CD14-positive monocyte (primary cell): ENCODE measurements at regions not wholly inside any gene's neighbourhood (a gene's known extent, or its start where the extent isn't known, plus 50 kb on each side); places are given as distances from the start of the nearest gene placed in this dataset.
A peak's percentile ranks its signal among the peaks of the same experiment; 100 is the strongest.

ENCODE experiments used
- DNase-seq, 3 donors: peaks; one replicate each; pipeline ENCODE4 v3.0.0-alpha.2; 2011 to 2022
- H2AFZ ChIP-seq: 2 replicates; pipeline ENCODE4 v1.6.0; 2012; ENCODE audit warnings: mild to moderate bottlenecking, low read depth, low read length, inconsistent platforms; ENCODE audit not compliant: insufficient read depth, poor library complexity, severe bottlenecking
- H3K27ac ChIP-seq, 2 donors: 1 replicate in 1 of 2; 2 replicates in 1 of 2; pipeline ENCODE4 v1.5.1; 2012 to 2013; ENCODE audit warnings: low read length in 2 of 2, control low read depth in 1 of 2, inconsistent platforms in 1 of 2, low read depth in 1 of 2, mild to moderate bottlenecking in 1 of 2
- H3K27me3 ChIP-seq, 2 donors: one replicate each; pipeline versions ENCODE4 v1.6.0 to v1.6.1; 2011 to 2013; ENCODE audit warnings: low read length in 2 of 2; ENCODE audit not compliant: control insufficient read depth in 2 of 2, insufficient read depth in 2 of 2
- H3K36me3 ChIP-seq, 2 donors: replicated peaks in 1 of 2; 1 replicate in 1 of 2; 2 replicates in 1 of 2; pipeline versions ENCODE4 v1.5.1 to v1.6.1; 2012 to 2013; ENCODE audit warnings: low read length in 2 of 2, control low read depth in 1 of 2, inconsistent platforms in 1 of 2, mild to moderate bottlenecking in 1 of 2; ENCODE audit not compliant: insufficient read depth in 2 of 2, control insufficient read depth in 1 of 2
- H3K4me1 ChIP-seq, 2 donors: 1 replicate in 1 of 2; 2 replicates in 1 of 2; pipeline versions ENCODE4 v1.5.1 to v1.6.1; 2012 to 2013; ENCODE audit warnings: low read length in 2 of 2, control low read depth in 1 of 2, inconsistent platforms in 1 of 2, mild to moderate bottlenecking in 1 of 2, moderate library complexity in 1 of 2; ENCODE audit not compliant: insufficient read depth in 2 of 2, control insufficient read depth in 1 of 2
- H3K4me2 ChIP-seq: replicated peaks from 2 replicates; pipeline ENCODE3; 2012; ENCODE audit warnings: low read length, moderate library complexity, mild to moderate bottlenecking; ENCODE audit not compliant: poor library complexity, severe bottlenecking; ENCODE audit errors: extremely low read depth
- H3K4me3 ChIP-seq, 3 experiments: fragments of 200-600 bp in 1 of 3; sonication (generic) in 1 of 3; replicated peaks in 1 of 3; 1 replicate in 2 of 3; 2 replicates in 1 of 3; pipeline ENCODE4 v1.5.1; 2011 to 2013; ENCODE audit warnings: low read length in 3 of 3, mild to moderate bottlenecking in 3 of 3, control low read depth in 2 of 3, low read depth in 2 of 3, inconsistent platforms in 1 of 3, moderate library complexity in 1 of 3
- H3K79me2 ChIP-seq: 2 replicates; pipeline ENCODE4 v1.6.0; 2012; ENCODE audit warnings: mild to moderate bottlenecking, control low read depth, inconsistent platforms, low read length, moderate library complexity; ENCODE audit not compliant: insufficient read depth
- H3K9ac ChIP-seq: 2 replicates; pipeline ENCODE4 v1.6.0; 2017; ENCODE audit warnings: low read length, mild to moderate bottlenecking; ENCODE audit not compliant: insufficient read depth, poor library complexity, severe bottlenecking
- H3K9me3 ChIP-seq, 2 donors: replicated peaks in 1 of 2; 1 replicate in 1 of 2; 2 replicates in 1 of 2; pipeline versions ENCODE4 v1.5.1 to v1.6.1; 2012 to 2013; ENCODE audit warnings: low read length in 2 of 2, control low read depth in 1 of 2; ENCODE audit not compliant: control insufficient read depth in 1 of 2, insufficient read depth in 1 of 2
- H4K20me1 ChIP-seq: 2 replicates; pipeline ENCODE4 v1.6.0; 2012; ENCODE audit warnings: mild to moderate bottlenecking, low read length, control low read depth, moderate library complexity; ENCODE audit not compliant: insufficient read depth
- H3K27ac Mint-ChIP-seq, 7 donors: one replicate each; pipeline ENCODE4 v1.8.0; 2020; ENCODE audit warnings: mild to moderate bottlenecking in 7 of 7, mixed read lengths in 7 of 7, moderate library complexity in 6 of 7, inconsistent platforms in 2 of 7
- H3K27me3 Mint-ChIP-seq, 3 donors: one replicate each; pipeline ENCODE4 v1.8.0; 2021 to 2022; ENCODE audit warnings: low read depth in 3 of 3, mild to moderate bottlenecking in 3 of 3, mixed read lengths in 3 of 3, moderate library complexity in 3 of 3, inconsistent platforms in 1 of 3
- H3K36me3 Mint-ChIP-seq, 2 donors: one replicate each; pipeline ENCODE4 v1.8.0; 2020; ENCODE audit warnings: mixed read lengths in 2 of 2, inconsistent platforms in 1 of 2, mild to moderate bottlenecking in 1 of 2
- H3K4me1 Mint-ChIP-seq: one replicate; pipeline ENCODE4 v1.8.0; 2020; ENCODE audit warnings: mild to moderate bottlenecking, mixed read lengths
- H3K4me3 Mint-ChIP-seq, 2 donors: one replicate each; pipeline ENCODE4 v1.8.0; 2020; ENCODE audit warnings: mild to moderate bottlenecking in 2 of 2, mixed read lengths in 2 of 2, moderate library complexity in 1 of 2
- H3K9me3 Mint-ChIP-seq, 7 donors: one replicate each; pipeline ENCODE4 v1.8.0; 2020 to 2022; ENCODE audit warnings: mixed read lengths in 7 of 7, mild to moderate bottlenecking in 6 of 7, moderate library complexity in 6 of 7, inconsistent platforms in 2 of 7
- WGBS: methylation state at CpG from one replicate; pipeline ENCODE4 v1.1.5; 2013; ENCODE audit warnings: missing lambda C conversion rate; ENCODE audit not compliant: insufficient coverage; 5-methylcytosine and 5-hydroxymethylcytosine counted together
- intact Hi-C, 2 donors: fragments of 100-400 bp; cut with micrococcal nuclease; formaldehyde crosslinking; loops; one replicate each; pipeline versions ENCODE4 v1.15.0 to v1.15.1; 2023
- TF ChIP-seq, protein P1 (sequence below): fragments of 200-600 bp; IDR thresholded peaks from one replicate; pipeline ENCODE4 v1.8.0; 2022; ENCODE audit warnings: antibody characterized with exemption, mild to moderate bottlenecking

DNA sequence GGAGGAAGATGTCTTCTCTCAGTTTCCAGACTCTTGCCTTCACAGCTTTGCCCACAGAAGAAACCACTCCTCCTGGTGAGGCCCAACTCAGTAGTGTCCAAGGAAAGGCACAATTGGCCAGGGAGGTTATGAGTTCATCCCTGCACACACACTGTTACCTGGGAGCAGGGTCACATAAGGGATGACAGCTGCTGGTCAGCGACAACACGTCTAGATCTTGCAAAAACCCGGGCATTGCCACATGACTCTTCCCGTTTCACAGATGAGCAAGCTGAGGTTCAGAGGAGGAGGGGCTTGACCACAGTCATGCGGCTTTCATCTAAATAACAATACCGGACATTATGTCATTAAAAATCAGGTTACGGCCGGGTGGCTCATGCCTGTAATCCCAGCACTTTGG is 186.0 kb downstream of the COPRS start:
- H3K4me1 ChIP-seq, result no peaks in the 10 kb centered on the region
- no peak overlapping the region for H3K4me2 ChIP-seq
- Mint-ChIP-seq H3K27ac (no peak overlapping the region), H3K4me1 (no peaks in the 10 kb centered on the region), H3K9me3 (peaks cover 2 to 21% (median 9%) of the 10 kb centered on the region in 7 donors), H3K4me3 (no peak overlapping the region), H3K36me3 (no peaks in the 10 kb centered on the region), H3K27me3 (peaks cover 4 to 16% (median 8%) of the 10 kb centered on the region in 3 donors)
- no peaks in the 10 kb centered on the region for H3K36me3 ChIP-seq
- intact Hi-C loops, result no loop called here
- H3K9me3 ChIP-seq, result peaks cover 0 to 7% of the 10 kb centered on the region in 2 donors
- H3K27me3 ChIP-seq, result no peaks in the 10 kb centered on the region
- no peak overlapping the region for H3K9ac ChIP-seq
- no peak overlapping the region for H2AFZ ChIP-seq
- peak in 1 of 3 donors; percentile 40 for DNase-seq
- 73% methylated on average over 2 of the region's 8 CpGs for WGBS
- H3K4me3 ChIP-seq, result no peak overlapping the region
- no peaks in the 10 kb centered on the region for H3K79me2 ChIP-seq
- no peak overlapping the region for H3K27ac ChIP-seq
- TF ChIP-seq, protein P1, sequence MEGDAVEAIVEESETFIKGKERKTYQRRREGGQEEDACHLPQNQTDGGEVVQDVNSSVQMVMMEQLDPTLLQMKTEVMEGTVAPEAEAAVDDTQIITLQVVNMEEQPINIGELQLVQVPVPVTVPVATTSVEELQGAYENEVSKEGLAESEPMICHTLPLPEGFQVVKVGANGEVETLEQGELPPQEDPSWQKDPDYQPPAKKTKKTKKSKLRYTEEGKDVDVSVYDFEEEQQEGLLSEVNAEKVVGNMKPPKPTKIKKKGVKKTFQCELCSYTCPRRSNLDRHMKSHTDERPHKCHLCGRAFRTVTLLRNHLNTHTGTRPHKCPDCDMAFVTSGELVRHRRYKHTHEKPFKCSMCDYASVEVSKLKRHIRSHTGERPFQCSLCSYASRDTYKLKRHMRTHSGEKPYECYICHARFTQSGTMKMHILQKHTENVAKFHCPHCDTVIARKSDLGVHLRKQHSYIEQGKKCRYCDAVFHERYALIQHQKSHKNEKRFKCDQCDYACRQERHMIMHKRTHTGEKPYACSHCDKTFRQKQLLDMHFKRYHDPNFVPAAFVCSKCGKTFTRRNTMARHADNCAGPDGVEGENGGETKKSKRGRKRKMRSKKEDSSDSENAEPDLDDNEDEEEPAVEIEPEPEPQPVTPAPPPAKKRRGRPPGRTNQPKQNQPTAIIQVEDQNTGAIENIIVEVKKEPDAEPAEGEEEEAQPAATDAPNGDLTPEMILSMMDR, result no peak
- H4K20me1 ChIP-seq, result no peaks in the 10 kb centered on the region

DNA sequence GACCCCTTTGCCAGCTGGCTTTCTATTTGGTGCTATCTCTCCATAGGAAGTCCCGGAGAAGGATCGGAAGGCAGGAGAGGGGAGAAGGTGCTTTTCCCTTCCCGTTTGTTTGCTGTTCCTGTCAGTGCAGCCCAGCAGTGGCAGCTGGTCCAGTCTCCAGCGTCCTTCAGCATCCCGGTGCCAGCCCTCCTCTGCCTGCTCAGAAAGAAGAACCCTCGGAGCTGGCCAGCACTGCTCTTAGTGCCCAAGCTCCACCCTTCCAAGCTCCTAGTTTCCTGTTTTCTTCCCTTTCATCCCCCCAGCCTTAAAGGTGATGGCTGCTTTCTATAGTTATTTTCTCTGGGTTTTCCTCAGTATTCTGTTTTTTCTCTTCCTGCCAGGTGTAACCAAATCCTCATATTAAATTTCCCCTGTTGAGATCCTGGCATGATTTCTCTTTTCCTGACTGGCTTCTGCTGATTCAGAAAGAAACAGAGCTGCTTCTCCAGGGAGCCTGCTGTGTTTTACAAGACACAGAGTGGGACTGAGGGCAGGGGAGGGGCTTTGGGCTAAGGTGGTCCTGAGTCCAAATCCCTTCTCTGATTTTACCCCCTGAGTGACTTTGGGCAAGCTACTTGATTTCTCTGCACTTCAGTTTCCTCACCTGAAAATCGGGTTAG is 186.8 kb downstream of the COPRS start:
- Mint-ChIP-seq H3K9me3 (peaks cover 2 to 24% (median 9%) of the 10 kb centered on the region in 7 donors), H3K4me1 (no peaks in the 10 kb centered on the region), H3K4me3 (no peak overlapping the region), H3K27ac (peak overlapping the region in 1 of 7 donors; percentile 16), H3K36me3 (no peaks in the 10 kb centered on the region), H3K27me3 (peaks cover 4 to 16% (median 8%) of the 10 kb centered on the region in 3 donors)
- no peak overlapping the region for H3K4me3 ChIP-seq
- no peak overlapping the region for H3K9ac ChIP-seq
- no peak overlapping the region for H3K27ac ChIP-seq
- no peaks in the 10 kb centered on the region for H3K27me3 ChIP-seq
- H3K36me3 ChIP-seq, result no peaks in the 10 kb centered on the region
- no peak overlapping the region for H3K4me2 ChIP-seq
- H3K79me2 ChIP-seq, result no peaks in the 10 kb centered on the region
- no CpG with 5 or more reads among the region's 7 CpGs for WGBS
- no peak overlapping the region for H2AFZ ChIP-seq
- peaks cover 0 to 7% of the 10 kb centered on the region in 2 donors for H3K9me3 ChIP-seq
- TF ChIP-seq, protein P1, result no peak
- intact Hi-C loops, result no loop called here
- no peaks in the 10 kb centered on the region for H3K4me1 ChIP-seq
- no peaks in the 10 kb centered on the region for H4K20me1 ChIP-seq
- no peak for DNase-seq
